AG09319 (cell line): ENCODE measurements at regions not wholly inside any gene's neighbourhood (a gene's known extent, or its start where the extent isn't known, plus 50 kb on each side); places are given as distances from the start of the nearest gene placed in this dataset.

ENCODE experiments used
- DNase-seq: peaks from one replicate; pipeline ENCODE4 v3.0.0-alpha.2; 2010; ENCODE audit warnings: low read depth; ENCODE audit errors: extremely low read depth
- TF ChIP-seq, protein P1 (sequence below): IDR thresholded peaks from 2 replicates; pipeline ENCODE4 v1.5.1; 2011; ENCODE audit warnings: low read depth, mild to moderate bottlenecking, inconsistent platforms, low read length, moderate library complexity

DNA sequence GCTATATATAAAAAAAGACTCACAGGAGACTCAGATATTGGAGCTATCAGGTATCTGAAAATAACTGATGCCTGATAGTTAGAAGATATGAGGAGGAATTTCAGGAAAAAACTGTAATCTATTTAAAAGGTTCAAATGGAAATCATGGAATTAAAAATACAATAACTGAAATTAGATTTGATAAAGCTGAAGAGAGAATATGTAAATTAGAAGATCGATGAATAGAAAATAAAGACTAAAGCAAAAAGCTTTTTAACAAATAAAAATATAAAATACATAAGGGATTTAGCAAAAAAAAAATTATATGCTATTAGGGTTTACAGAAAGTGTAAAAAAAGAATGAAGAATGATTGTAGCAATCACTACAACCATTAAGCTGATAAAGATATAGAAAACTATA lies 679.8 kb upstream of the LMCD1 start:
- no peak for DNase-seq
- TF ChIP-seq, protein P1, sequence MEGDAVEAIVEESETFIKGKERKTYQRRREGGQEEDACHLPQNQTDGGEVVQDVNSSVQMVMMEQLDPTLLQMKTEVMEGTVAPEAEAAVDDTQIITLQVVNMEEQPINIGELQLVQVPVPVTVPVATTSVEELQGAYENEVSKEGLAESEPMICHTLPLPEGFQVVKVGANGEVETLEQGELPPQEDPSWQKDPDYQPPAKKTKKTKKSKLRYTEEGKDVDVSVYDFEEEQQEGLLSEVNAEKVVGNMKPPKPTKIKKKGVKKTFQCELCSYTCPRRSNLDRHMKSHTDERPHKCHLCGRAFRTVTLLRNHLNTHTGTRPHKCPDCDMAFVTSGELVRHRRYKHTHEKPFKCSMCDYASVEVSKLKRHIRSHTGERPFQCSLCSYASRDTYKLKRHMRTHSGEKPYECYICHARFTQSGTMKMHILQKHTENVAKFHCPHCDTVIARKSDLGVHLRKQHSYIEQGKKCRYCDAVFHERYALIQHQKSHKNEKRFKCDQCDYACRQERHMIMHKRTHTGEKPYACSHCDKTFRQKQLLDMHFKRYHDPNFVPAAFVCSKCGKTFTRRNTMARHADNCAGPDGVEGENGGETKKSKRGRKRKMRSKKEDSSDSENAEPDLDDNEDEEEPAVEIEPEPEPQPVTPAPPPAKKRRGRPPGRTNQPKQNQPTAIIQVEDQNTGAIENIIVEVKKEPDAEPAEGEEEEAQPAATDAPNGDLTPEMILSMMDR, result no peak

DNA sequence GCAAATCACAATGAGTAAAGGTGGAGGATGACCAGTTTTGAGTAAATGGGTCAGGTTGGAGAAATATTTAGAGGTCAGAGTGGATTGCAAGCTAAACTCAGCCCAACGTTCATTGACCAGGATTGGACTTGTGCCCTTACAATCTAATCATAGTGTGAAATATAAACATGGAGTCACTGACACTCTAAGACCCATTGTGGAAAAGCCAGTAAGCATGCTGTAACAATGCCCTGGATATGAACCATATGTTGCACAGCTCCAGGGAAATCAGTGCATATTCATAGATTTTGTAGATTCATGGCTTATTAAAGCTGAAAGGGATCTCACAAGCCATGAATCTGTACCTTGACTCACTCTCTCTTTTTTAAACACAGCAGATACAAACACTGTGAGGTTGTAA lies 660.2 kb upstream of the LMCD1 start:
- DNase-seq, result no peak
- TF ChIP-seq, protein P1, result no peak

DNA sequence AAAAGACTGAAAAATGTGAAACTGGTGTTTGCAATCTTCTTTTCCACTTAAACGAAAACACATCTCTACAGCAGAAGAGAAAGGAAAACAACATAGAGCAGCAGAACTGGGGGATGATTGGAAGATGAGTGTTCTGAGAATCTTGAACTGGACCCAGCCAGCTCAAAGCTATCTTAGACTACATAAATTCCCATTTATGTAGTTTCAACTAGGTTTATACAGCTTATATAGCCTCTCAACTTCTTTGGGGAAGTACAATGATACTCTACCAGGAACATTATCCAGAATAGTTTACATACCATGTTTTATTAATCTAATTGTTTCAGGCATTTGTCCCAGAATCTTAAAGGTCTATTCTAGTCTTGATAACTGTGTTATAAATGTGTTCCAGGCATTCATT lies 658.2 kb upstream of the LMCD1 start:
- TF ChIP-seq, protein P1, result no peak
- no peak for DNase-seq

DNA sequence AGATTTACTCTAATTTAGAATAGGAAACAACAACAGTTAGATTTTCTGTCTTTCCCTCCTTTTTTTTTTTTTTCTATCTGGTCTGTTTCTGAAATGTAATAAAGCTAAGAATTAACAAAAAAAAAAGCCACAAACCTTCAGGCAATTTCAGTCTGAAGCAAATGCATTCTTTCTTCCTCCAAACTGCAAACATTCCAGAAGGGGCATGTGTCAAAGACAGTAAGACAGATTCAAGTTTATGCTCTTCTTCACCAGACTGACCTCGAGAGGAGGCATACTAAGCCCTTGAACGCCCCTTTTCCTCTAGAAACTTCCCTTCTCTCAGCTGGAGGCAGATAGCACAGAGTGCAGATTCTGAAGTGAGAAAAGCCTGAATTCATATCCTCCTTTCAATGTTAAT lies 654.6 kb upstream of the LMCD1 start:
- TF ChIP-seq, protein P1, result no peak
- DNase-seq, result no peak

DNA sequence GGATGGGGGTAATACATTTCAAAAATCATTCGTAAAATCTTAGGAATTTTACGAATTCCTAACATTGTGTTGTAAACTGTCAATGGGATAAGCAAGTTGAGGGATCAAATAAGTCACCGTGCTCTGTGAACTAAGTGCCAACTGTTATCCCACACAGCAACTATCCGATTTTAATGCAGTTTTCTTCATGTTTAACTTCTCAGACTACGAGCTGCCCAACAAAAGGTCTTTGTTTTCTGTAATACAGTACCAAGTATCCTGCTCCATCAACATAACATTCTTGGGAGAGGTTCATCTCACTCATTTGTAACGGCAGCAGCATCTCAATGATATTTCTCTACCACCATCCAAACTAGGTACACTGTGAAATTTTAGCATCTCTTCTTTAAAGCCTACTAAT lies 654.1 kb upstream of the LMCD1 start:
- TF ChIP-seq, protein P1, result no peak
- no peak for DNase-seq

DNA sequence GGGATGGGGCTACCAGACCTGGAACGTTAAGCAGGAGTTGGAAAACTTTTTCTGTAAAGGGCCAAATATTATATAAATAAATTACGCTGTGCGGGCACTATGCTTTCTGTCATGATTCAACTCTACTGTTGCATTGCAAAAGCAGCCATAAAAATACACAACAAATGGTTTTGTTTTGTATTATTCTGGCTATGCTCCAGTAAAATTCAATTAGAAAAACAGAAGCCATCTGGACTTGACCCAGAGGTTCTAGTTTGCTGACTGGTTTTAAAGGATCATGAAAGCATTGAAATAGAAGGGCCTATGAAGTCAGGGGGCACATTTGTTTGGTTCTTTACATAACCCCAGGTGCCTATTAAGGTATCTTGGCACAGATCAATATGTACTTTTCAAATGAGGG lies 647.4 kb upstream of the LMCD1 start:
- TF ChIP-seq, protein P1, result no peak
- no peak for DNase-seq

DNA sequence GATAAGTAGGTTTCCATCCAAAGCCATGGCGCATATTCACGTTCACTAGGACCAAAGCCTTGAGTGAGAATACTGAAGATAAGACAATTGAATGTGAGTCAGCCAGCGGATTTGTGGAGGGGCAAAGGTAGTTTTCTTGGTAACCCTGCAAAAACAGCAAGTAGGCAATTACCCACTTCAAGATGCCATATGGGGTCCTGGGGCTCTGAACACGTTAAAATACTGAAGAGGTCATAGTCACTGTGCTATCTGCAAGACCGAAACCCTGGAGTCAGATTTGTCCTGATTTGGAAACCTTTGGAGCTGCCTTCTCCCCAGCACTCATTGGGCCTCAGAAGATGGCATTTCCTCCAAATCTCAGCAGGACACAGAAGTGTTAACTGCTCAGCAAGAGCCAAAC lies 646.9 kb upstream of the LMCD1 start:
- no peak for DNase-seq
- TF ChIP-seq, protein P1, result no peak
